ENCODE measurements at regions not wholly inside any gene's neighbourhood (a gene's known extent, or its start where the extent isn't known, plus 50 kb on each side); places are given as distances from the start of the nearest gene placed in this dataset.
"Not testable (repeated sequence)": the region's sequence is repeated elsewhere in the genome, so short reads cannot be mapped to it uniquely, and the experiment has no call there.

DNA sequence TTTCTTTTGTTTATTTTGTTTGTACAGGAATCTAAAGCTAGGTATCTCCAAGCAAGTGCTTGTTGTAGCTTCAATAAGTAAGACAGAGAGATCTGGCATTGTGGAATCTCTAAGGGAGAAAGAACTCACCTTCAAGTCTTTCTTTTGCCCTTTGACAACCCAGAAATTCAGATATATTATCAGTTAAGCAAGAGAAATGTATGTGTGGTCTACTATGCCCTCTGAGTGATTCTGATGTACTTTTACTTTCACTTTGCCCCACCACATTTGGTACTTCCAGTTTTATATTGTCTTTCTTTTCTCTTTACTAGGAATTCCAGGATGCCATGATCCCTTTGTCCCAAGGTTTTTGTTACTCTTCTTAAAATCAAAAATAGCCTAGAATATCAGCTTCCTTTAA lies 259.6 kb upstream of the PIK3C3 start:
- DNase-seq (ENCODE audit: low read depth): no peak

DNA sequence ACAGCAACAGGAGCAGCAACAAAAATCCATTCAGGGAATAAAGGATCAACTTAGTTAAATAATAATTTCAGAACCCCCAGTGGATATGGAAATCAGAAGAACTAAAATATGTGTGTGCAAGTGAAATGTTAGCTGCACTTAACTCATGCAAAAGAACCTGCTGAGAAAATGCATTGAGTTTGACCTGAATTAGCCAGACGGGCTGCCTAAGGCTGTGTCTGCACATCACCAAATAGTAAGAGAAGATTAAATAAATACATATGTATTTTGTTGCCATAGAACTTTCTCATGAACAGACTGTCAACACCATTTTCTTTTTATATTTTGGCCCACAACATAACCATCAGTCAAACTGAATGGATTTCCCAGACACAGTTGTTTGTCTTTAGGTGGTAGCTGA lies 262.0 kb upstream of the PIK3C3 start:
- no peak for DNase-seq (ENCODE audit: low read depth)

DNA sequence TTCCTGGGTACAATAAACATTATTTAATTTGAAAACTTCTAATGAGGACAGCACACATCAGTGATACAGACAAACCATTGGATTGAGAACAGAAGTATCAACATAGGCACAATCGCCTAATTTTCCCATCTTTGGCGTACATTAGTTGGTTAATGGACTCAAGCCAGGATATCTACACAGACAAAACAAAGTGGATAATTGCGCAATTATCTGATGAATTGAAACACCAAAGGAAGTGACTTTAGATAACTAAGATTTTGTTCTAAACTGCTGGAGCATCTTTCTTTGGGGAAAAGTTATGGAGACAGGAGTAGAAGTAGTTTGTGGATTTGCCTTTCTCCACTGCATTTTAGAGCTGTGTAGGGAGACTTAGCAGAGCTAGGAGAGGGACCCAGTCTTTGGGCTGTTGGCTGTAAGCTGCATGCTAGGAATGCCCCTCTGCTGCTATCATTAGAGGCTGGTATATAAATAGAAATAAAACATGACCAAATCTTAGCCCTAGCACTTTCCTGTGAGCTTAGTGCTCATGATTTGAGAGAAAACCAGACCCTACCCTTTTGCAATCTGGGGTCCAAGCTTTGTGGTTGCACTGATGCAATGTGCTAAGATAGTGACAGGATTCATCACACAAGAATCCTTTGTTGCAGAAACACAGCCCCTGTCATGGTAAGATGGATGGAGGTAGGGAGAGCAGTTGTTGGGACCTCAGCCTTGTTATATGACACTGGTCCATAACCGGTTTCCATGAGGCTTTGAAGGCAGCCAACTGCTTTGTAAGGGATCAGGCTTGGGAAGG lies 264.5 kb upstream of the PIK3C3 start:
- DNase-seq (ENCODE audit: low read depth): no peak

DNA sequence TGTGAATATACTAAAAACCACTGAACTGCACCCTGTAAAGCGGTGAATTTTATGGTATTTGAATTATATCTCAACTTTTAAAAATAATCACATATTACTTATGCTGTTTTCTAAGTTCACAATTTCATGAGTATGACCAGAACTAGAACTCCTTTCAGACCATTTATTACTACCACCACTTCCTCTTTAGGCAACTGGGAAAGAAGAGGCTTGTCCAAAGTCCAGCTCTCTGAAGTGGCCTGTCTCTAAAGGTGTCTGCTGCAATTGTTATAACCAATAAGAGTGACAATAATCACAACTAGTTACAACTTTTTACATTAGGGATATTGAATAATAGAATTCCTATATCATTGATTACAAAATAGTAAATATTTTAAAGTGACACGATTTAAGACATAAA lies 267.9 kb upstream of the PIK3C3 start:
- DNase-seq (ENCODE audit: low read depth): no peak

DNA sequence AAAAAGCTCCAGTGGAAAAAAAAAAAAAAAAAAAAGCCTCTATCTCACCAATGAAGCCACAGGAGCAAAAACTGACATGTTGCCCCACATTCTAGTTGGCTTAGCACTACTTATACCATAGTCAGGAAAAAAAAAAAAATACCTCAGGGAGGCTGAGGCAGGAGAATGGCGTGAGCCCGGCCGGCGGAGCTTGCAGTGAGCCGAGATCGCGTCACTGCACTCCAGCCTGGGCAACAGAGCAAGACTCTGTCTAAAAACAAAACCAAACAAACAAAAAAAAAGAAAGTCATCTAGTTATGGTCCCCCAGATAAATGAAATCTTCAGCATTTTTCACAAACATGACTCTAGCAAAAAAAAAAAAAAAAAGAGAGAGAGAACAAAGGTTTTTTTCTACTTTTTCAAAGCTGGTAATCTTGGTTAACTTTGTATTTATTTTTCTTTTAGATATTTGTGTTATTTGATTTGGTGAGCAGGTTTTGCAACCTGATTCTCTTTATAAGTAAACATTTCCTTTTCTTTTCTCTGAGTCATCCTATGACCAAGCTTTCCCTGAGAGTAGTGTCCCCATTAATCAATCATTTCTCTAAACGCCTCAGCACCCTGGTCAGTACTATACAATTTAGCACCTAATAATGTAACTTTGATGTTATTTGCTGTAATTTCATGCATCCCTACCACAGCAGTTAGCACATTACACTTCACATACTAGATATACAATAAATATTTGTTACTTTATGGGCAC lies 273.7 kb upstream of the PIK3C3 start:
- no peak for DNase-seq (ENCODE audit: low read depth)

DNA sequence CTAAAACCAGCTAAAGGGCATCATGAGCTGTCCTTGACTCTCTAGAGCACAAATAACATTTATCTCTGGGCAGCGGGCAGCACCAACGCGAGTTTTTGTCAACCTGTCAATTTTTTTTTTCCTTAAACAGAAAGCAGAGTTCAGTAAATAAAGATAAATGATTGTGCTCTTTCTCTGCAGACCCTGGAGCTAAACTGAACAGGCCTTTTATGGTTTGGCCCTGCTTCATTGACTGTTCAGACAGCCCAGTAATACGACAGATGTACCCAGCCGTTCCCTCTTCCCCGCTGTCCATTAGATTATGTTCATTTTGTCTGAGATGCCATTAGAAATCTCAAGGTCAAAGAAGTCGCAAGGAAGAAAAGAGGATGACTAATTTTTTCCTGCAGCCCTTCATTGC lies 280.5 kb upstream of the PIK3C3 start:
- DNase-seq (ENCODE audit: low read depth): no peak

DNA sequence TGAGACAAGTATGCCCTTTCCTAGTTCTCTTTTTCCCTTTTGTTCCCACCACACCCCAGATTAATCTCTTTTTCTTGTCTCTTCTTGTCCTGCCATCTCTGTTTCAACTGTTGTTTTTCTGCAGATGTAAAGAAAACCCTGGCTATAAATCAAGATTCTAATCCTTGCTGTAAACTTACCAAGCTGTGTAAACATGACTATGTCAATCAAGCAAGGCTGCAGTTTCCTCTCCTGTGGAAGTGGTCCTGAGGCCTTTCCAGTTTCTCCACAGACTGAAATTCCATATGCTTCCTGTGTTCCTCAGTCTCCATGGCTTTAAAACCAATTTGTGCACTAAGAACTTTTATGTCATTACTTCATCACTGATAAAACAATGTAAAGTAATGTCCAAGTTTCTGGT lies 288.8 kb upstream of the PIK3C3 start:
- DNase-seq (ENCODE audit: low read depth): no peak

DNA sequence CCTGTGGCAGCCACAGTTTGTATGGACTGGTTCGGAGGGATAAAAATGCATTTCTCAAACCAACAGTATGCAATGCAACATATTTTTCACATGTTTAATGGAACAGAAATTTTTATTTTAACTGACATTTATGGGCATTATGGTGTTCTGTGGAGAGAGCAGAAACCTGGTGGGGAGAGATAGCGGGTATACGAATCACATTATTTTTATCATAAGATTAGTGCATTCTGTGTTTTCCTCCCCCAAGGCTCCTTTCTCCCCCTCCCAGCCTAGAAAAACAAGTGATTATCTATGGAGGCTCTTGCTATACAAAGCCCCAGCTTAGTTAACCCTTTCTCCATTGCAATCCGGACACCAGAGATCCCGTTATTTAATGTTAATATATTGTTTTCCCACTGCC lies 289.8 kb upstream of the PIK3C3 start:
- no peak for DNase-seq (ENCODE audit: low read depth)

DNA sequence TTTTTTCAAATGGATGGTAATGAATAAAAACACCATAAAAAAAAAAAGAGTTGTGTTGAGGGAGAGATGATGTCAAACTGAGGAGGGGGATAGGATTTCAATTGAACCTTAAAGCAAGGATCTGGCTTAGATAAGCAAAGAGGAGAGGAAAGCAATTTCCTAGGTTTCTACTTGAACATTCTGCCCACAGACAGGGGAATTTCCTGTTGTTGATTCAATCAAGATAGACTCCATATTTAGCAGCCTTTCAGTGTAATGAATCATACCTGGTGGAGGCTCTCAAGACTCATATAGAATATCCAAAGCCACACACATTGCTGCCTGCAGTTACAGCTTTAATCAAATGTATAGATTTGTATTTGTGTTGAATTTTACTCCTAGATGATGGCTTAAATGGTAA lies 294.4 kb upstream of the PIK3C3 start:
- DNase-seq (ENCODE audit: low read depth): no peak

DNA sequence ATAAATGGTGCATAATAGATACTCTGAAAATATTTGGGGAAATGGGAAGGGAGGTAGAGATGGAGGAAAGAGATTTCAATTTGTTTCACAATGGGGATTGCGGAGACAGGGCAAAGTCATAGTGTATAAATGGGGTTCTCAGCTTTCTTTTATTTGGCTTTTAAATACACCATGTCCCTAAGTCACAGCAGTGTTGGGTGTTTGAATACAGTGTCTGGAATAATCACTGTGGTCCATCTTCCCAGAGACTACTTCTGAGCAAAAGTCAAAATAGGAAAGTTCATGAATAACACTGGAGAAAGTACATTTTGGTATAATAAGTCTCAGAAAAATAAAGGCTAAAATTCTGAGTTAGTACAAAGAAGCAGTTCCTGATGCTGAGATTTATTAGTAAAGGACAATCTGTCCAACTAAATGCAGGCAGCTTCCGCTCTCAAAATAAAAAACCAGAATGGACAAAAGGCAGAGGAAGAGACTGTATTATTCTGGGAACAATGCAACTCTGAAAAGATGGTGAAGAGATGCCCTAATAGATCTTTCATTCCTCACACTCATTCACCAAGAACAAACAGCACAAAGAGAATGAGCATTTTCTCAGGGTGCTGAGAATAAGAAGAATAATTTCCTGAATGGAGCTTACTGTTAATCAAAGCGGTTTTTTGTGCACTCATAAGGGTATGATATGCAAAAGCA lies 295.4 kb upstream of the PIK3C3 start:
- no peak for DNase-seq (ENCODE audit: low read depth)

DNA sequence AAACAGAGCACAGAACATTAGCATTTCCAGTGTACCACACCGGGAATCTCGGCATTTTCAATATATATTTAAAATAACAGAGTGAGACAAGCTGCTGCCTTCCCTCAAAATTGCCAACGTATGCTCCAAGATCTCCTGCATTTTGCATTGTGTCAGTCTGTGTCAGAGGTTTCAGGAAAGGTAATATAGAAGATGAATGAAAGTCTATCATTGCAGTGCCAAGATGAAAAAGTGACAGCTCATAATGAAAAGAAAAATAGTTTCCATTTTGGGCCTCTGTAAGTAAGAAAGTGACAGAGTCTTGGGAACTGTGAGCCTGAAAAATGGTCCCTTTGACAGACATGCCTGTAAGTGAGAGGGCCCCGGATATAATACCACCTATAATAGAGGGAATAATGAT lies 297.8 kb upstream of the PIK3C3 start:
- no peak for DNase-seq (ENCODE audit: low read depth)

DNA sequence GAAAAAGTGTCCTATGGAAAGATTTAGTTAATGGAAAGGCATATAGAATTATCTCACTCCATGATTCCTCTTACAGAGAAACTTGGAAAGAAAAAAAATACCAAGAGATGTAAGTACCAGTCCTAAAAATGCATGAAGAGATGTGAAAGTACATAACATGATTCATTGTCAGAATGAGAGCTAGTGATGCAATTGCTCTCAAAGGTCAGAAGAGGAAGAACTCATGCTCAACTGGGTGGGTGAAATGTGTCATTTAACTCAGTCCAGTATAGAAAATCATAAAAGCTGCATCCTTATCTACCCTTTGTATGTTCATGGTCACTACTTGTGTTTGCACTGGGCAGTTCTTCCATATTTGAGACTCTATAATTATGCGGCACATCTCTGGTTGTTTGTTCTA lies 300.0 kb upstream of the PIK3C3 start:
- no peak for DNase-seq (ENCODE audit: low read depth)

DNA sequence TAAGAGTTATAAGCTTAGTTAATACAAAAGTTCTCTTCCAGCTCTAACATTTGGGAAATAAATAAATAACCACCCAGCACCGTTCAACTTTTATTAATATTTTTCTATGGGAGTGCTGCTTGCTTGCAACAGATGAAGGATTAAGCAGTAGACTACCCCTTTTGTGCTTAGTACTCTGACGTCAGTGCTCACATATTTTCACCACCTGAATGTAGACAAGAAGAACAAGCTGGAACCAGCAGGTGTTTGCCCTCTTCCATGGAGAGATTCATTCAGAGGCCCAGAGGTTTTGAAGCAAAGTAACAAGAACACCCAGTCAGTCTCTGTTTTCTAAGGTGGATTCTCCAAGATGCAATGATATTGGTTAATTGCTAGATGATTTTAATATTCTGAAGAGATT lies 307.1 kb upstream of the PIK3C3 start:
- no peak for DNase-seq (ENCODE audit: low read depth)

DNA sequence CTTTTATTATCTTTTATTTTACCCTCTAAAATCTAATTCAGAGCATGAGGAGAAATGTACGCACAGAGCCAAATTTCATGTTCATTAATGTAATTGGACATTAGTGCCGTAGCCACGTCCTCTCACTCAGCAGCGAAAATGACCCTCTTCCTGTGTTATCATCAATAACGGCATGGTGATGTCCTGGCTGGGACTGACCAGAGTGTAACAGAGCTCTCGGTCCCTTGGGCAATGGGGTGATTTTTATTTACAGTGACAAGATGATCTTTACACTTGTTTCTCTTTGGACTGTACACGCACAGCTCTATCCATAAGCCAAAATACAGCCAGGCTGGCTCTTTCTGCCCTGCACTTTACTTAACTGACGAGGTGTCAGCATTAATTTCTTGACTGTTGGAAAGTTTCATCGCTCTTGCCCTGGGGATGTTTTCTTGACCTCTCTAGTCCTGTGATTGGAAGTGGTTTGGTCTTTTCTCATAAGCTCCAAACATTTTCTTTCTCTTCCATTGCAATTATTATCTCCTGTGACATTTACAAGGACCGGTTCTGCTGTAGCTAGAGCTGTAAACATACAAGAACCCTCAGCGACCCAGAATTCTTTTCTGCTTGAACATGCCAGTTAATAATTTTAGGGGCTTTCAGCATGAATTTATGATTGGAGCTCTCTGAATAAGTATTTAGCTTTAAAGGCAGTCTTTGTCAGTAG lies 308.0 kb upstream of the PIK3C3 start:
- no peak for DNase-seq (ENCODE audit: low read depth)

DNA sequence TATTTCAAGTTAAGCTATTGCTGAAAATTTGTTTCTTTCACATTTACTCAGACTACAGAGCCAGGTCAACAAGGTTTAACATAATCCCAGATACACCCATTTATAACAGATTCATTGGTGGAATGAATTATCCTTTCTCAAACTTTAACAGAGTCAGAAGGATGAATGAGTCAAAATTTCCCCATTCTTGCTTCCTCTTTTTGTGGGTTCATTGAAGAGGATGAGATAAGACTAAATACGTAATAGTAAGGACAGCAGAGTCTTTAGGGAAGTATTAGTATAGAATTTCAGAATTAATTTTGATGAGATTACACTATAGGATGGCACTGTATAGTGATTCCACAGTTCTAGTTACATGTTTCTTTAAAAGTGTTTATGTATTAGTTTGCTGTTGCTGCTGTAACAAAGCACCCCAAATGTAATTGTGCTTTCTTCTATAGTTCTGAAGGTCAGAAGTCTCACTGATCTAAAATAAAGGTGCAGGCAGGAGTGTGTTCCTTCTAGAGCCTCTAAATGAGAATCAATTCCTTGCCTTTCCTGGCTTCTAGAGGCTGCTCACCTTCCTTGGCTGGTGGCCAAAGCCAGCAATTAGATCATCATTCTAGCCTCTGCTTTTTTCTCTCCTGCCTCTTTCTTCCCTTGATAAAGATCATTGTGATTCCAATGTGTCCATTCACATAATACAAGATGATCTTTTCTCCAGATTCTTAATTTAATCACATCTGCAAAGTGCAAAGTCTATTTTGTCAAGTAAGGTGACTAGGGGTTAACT lies 309.3 kb upstream of the PIK3C3 start:
- DNase-seq (ENCODE audit: low read depth): no peak

DNA sequence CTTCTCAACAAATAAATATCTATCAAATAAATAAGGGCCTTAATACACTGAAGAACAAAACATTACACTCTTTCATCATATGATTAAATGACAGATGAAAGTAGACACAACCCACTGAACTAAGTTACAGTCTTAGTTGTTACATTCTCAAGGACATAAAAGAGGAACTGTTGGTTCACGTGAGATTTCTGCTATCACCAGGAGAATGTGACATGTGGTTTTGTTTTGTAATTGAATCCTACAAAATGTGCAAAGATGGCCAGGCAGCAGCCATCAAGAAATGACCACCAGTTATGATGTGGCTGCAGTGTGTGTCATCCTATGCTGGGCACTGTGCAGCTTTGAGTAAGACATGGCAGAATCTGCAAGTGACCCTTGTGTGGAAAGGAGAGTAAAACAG lies 310.6 kb upstream of the PIK3C3 start:
- DNase-seq (ENCODE audit: low read depth): no peak

DNA sequence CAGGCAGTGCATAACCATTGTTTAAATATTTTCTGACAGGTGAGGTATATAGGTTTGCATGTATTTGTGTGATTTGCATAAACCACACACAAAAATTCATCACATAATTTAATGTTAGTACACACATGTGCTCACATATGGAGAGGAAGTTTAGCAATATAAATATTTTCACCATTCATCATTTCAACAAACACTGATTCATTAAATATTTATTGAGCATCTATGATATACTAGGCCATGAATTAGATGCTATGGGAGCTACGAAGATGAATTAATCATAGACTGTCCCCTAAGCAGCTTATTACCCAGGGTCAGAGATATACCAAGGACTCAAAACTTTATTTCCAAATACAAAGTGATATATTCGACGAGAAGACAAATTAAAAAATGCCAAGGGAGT lies 311.6 kb upstream of the PIK3C3 start:
- DNase-seq (ENCODE audit: low read depth): no peak

DNA sequence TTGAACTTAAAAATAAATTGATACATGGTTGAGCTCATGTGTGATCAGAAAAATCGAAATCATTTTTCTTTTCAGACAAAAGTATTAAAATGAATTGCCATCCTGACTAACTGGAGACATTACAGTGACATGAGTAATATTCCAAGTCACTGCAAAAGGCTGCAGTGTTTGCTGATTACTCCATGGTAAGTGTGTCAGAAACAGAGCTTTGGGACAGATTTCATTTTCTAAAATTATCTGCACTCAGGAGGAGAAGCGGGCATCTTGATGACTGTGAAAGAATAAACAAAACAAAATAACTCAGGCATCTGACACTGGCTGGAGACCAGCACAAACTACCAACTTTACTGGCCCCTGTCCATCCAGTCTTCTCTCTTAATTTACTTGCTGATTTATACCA lies 312.3 kb upstream of the PIK3C3 start:
- no peak for DNase-seq (ENCODE audit: low read depth)

DNA sequence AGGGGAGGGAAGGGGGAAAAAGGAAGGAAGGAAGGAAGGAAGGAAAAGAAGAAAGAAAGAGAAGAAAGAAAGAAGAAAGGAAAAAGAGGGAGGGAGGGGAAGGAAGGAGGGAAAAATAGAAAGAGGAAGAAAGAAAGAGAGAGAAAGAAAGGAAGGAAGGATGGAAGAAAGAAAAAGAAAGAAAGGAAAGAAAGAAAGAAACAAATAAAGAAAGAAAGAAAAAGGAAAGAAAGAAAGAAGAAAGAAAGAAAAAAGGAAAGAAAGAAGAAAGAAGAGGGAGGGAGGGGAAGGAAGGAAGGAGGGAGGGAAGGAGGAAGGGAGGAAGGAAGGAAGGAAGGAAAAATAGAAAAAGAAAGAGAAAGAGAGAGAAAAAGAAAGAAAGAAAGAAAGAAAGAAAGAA lies 315.8 kb upstream of the PIK3C3 start:
- DNase-seq (ENCODE audit: low read depth): no peak

DNA sequence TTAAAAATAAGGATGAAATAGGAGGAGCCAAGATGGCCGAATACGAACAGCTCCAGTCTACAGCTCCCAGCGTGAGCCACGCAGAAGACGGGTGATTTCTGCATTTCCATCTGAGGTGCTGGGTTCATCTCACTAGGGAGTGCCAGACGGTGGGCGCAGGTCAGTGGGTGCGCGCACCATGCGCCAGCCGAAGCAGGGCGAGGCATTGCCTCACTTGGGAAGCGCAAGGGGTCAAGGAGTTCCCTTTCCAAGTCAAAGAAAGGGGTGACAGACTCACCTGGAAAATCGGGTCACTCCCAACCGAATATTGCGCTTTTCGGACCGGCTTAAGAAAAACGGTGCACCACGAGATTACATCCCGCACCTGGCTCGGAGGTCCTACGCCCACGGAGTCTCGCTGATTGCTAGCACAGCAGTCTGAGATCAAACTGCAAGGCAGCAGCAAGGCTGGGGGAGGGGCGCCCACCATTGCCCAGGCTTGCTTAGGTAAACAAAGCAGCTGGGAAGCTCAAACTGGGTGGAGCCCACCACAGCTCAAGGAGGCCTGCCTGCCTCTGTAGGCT lies 323.2 kb upstream of the PIK3C3 start:
- DNase-seq (ENCODE audit: low read depth): not testable (repeated sequence)

DNA sequence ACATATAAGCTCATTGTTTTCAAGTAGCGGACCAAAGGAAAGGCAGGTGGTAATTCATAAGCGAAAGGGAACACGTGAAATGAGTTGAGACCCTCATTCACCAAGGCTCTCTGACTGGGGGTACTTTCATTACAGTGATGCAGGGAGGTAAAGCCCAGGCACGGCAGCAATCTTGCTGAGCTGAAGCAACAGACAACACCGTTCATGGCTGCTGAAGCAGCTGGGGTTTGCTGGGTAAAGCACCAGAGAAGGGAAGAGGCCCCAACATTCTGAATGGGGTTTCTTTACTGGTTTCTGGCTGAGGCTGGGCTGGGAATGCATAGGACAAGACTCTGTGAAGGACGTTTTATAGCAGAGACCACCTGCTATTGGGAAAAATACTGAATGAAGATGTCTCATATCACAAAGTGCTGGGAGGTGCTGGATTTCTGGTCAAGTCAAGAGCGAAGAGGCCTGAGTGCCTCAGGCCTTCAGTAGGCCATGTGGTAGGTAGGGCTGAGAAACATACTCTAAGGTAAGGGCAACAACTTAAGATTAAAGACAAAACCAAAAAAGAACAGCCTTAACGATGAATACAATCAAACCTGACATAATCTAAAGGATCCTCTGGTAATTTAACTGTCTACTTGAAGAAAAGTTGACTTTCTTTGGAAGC lies 324.7 kb upstream of the PIK3C3 start:
- DNase-seq (ENCODE audit: low read depth): no peak

Data from EH (cell line).